Activated CD8-positive, alpha-beta memory T cell treated with anti-CD3 and anti-CD28 coated beads, Interleukin-2, amount 50 U/mL, for 48 hours (primary cell): ENCODE measurements at regions not wholly inside any gene's neighbourhood (a gene's known extent, or its start where the extent isn't known, plus 50 kb on each side); places are given as distances from the start of the nearest gene placed in this dataset.
"Not testable (repeated sequence)": the region's sequence is repeated elsewhere in the genome, so short reads cannot be mapped to it uniquely, and the experiment has no call there.

Source experiments
- DNase-seq: peaks from one replicate; pipeline ENCODE4 v3.0.0-alpha.2; 2020

DNA sequence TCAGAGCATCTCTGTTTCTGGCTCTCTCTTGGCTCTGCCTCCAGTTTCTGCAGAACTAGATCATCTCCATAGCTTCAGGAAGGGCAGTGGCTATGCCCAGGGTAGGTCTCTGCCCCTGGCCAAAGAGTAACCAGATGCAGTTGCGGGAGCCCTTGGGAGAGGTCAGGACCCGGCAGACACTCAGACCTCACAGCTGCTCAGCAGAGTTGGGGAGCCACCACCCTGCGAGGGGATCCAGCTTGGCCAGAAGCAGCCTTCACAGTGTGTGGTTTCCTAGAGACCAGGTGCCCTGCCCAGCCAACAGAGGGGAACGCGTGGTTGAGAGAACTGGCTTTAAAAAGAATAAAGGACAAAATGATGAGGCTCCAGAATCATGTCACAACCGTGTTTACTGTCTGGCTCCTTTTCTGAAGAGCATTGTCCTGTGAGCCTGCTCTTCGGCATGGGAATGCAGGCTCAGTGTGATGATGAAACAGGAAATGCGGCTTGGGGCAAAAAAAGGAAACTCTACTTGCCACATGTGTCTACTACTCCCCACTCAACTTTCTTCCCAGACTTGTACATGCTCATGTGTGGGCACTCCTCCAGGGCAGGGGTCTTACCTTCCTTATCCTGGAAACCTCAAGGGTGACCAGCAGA lies 243.1 kb downstream of the INHBA start:
- DNase-seq: no peak

- DNase-seq: no peak
Measured at GRCh38 chr7:41459183-41459582, 243.7 kb downstream of the INHBA start.

GRCh38 chr7:41457832-41458437 lies 245.0 kb downstream of the INHBA start:
- DNase-seq: no peak

GRCh38 chr7:41451826-41452225 lies 251.1 kb downstream of the INHBA start:
- no peak for DNase-seq

DNA sequence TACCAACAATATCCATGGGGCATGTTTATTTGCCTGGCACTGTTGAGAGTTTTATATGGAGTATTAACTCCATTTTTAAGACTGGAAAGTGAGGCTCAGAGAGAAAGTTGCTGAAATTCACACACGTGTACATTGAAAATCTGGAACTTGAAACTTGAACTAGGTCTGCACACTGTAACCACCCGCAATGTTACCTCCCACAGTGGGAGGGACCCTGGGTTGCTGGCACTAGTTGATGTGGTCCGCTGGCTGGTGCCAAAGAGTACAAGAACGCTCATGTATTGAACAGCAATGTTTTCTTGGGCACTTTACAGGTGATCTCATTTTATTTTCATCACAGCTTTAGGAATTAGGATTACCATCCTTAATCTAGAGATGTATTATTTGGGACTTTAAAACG lies 253.2 kb downstream of the INHBA start:
- DNase-seq: no peak

GRCh38 chr7:41449286-41449685 lies 253.6 kb downstream of the INHBA start:
- no peak for DNase-seq

DNA sequence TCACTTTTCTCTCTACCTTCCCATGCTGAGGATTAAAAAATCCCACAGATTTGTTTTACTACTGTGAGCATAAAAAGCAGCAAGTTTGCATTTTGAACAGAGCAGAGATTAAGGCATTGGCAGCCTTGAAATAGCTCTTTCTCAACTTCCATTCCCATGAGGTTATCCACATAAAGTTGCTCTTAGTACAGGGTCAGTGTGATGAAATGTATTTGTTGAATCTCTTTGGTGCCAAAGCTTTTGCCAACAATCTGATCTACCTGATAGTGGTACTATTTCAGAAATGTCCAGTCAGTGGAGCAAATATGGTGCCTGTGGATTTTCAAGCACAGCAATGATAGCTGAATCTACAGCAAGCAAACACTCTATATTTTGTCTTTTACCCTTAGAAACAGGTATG lies 254.8 kb downstream of the INHBA start:
- DNase-seq: no peak

- DNase-seq: no peak
Measured at GRCh38 chr7:41447450-41448042, 255.3 kb downstream of the INHBA start.

GRCh38 chr7:41446606-41447449 lies 256.1 kb downstream of the INHBA start:
- no peak for DNase-seq

- DNase-seq: no peak
Measured at GRCh38 chr7:41445946-41446345, 256.9 kb downstream of the INHBA start.

DNA sequence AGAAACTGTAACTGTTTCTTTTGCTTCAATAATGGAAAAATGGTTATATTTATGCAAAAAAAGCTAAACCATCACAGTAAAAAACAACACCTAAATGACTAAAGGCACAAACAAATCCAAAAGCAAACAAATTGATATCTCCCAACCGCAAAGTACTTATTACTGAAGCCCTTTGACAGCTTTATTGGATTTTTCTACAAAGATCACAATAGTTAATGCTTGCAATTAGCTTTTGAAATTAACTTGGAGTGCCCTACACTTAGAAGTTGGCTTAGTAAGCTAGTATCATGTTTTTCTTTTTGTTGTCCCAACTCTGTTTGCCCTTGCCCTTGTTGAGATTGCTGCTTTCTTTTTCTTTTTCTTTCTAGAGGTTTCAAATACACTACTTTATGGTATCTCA lies 257.5 kb downstream of the INHBA start:
- DNase-seq: no peak

DNA sequence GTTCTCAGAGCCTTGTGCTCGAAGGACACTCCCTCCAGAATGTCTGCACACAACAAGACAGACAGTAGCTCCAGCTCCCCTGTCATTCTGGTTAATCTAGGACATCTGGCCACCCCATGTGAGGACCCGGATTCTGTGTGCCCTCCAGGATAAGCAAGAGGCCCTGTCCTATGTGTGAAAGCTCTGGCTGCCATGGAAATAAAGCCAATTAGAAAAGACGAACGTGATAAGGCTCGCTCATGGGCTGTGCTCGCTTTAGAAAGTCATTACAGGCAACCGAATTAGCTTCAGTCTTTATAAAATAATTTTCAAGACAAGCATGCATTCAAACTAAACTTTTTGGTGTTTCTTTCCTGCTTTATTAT lies 263.4 kb downstream of the INHBA start:
- no peak for DNase-seq

- no peak for DNase-seq
Measured at GRCh38 chr7:41438705-41439514, 264.0 kb downstream of the INHBA start.

- no peak for DNase-seq
Measured at GRCh38 chr7:41437257-41438196, 265.4 kb downstream of the INHBA start.

GRCh38 chr7:41436139-41436538 lies 266.8 kb downstream of the INHBA start:
- no peak for DNase-seq

DNA sequence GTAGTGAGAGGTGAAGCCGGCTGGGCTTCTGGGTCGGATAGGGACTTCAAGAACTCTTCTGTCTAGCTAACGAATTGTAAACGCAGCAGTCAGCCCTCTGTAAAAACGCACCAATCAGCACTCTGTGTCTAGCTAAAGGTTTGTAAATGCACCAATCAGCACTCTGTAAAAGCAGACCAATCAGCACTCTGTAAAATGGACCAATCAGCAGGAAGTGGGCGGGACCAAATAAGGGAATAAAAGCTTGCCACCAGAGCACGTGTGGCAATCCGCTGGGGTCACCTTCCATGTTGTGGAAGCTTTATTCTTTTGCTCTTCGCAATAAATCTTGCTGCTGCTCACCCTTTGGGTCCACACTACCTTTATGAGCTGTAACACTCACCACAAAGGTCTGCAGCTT lies 267.9 kb downstream of the INHBA start:
- not testable (repeated sequence) for DNase-seq

- DNase-seq: no peak
Measured at GRCh38 chr7:41431671-41432070, 271.2 kb downstream of the INHBA start.

DNA sequence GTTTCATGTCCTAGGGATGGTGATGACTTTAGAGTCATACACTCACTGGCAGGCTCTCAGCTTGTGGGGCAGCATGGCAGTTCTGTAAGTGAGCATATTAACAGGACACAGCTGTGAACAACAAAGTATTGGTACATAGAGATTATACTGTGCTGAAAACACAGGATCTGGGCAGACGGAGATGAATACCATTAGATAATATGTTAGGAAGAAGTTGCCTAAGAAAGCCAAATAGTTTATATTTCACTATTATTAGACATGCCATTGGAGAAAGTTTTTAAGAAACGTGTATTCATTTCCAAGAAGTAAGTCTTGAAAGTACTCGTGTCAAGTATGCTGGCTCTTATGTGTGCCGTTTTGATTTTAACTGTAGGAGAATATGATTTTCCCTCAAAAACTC lies 274.5 kb downstream of the INHBA start:
- DNase-seq: no peak

GRCh38 chr7:41425926-41426325 lies 277.0 kb downstream of the INHBA start:
- DNase-seq: no peak

GRCh38 chr7:41421056-41421455 lies 281.8 kb downstream of the INHBA start:
- no peak for DNase-seq

DNA sequence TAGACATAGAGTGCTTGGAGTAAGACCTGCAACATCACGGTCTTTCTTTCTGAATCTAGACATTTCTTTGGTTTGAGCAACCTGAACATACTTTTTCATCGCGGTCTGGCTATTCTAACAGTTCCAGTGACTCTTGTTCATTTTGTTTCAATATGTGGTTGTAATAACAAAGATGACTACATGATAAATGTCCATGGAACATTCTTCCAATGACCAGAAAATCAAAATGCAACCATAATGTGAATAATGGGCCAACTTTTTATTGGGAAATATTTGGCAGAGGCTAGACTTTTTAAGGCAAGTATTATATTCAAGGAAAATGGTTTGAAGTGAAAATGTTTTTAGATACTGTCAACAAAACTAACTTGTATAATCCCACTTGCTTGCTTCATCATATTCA lies 282.5 kb downstream of the INHBA start:
- DNase-seq: no peak

DNA sequence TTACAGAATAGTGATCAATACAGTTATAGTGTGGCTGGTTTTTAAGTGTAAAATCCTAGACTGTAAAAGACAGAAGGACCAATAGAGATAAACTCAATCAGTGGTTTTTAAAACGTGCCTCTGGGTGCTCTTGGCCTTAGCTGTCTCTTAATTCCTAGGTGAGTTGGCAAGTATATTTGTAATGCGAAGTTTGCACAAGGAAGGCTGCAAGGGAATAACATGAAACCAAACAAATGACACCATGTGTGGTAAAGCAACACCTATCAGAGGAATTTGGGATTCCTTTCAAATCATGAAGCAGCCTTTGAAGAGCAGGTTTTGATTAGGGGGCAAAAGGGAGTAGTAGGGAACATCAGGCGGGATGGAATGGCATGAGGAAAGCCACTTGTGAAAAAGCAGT lies 284.6 kb downstream of the INHBA start:
- no peak for DNase-seq
